Hepatocyte (in vitro differentiated cells): ENCODE measurements at regions not wholly inside any gene's neighbourhood (a gene's known extent, or its start where the extent isn't known, plus 50 kb on each side); places are given as distances from the start of the nearest gene placed in this dataset.

Source experiments
- DNase-seq: peaks from one replicate; pipeline ENCODE4 v3.0.0-alpha.2; 2016; ENCODE audit warnings: low spot score
- H2AFZ ChIP-seq: fragments of 200-600 bp; sonication (generic); 2 replicates; pipeline ENCODE4 v1.6.0; 2016; ENCODE audit warnings: antibody characterized with exemption, mild to moderate bottlenecking
- H3K27ac ChIP-seq: fragments of 200-600 bp; sonication (generic); 2 replicates; pipeline ENCODE4 v1.5.1; 2016; ENCODE audit warnings: mild to moderate bottlenecking
- H3K27me3 ChIP-seq: fragments of 200-600 bp; sonication (generic); 2 replicates; pipeline ENCODE4 v1.6.1; 2016
- H3K36me3 ChIP-seq: fragments of 200-600 bp; sonication (generic); replicated peaks from 2 replicates; pipeline ENCODE4 v1.5.1; 2016; ENCODE audit warnings: low read depth; ENCODE audit not compliant: insufficient read depth
- H3K4me1 ChIP-seq: fragments of 200-600 bp; sonication (generic); 2 replicates; pipeline ENCODE4 v1.5.1; 2016; ENCODE audit warnings: mild to moderate bottlenecking, moderate library complexity; ENCODE audit not compliant: insufficient read depth
- H3K4me2 ChIP-seq: fragments of 200-600 bp; sonication (generic); 2 replicates; pipeline ENCODE4 v1.6.0; 2016
- H3K4me3 ChIP-seq: fragments of 200-600 bp; sonication (generic); 2 replicates; pipeline ENCODE4 v1.5.1; 2016; ENCODE audit warnings: mild to moderate bottlenecking
- H3K79me2 ChIP-seq: fragments of 200-600 bp; sonication (generic); 2 replicates; pipeline ENCODE4 v1.6.0; 2017; ENCODE audit warnings: mild to moderate bottlenecking
- H3K9me2 ChIP-seq: fragments of 200-600 bp; sonication (generic); replicated peaks from 2 replicates; pipeline ENCODE4 v1.6.0; 2017; ENCODE audit warnings: mild to moderate bottlenecking; ENCODE audit not compliant: insufficient read depth
- H3K9me3 ChIP-seq: fragments of 200-600 bp; sonication (generic); 2 replicates; pipeline ENCODE4 v1.5.1; 2016; ENCODE audit warnings: low read depth, mild to moderate bottlenecking
- H4K20me1 ChIP-seq: fragments of 200-600 bp; sonication (generic); 2 replicates; pipeline ENCODE4 v1.6.0; 2016; ENCODE audit warnings: mild to moderate bottlenecking; ENCODE audit not compliant: insufficient read depth, poor library complexity, severe bottlenecking
- EZH2 ChIP-seq: fragments of 200-600 bp; sonication (generic); IDR thresholded peaks from 2 replicates; pipeline ENCODE4 v1.6.1; 2016; ENCODE audit warnings: antibody characterized with exemption, mild to moderate bottlenecking, borderline replicate concordance
- EZH2phosphoT487 ChIP-seq: fragments of 200-600 bp; sonication (generic); IDR thresholded peaks from one replicate; pipeline ENCODE4 v1.6.1; 2018; ENCODE audit warnings: antibody characterized with exemption, mild to moderate bottlenecking, low read depth, moderate library complexity; ENCODE audit not compliant: unreplicated experiment, severe bottlenecking
- WGBS: methylation state at CpG from one replicate; pipeline ENCODE4 v1.1.6; 2016; ENCODE audit warnings: low lambda C conversion rate; ENCODE audit errors: missing lambda C conversion rate; 5-methylcytosine and 5-hydroxymethylcytosine counted together
- TF ChIP-seq, protein P1 (sequence below): fragments of 200-600 bp; sonication (generic); IDR thresholded peaks from 2 replicates; pipeline ENCODE4 v1.5.1; 2016; ENCODE audit warnings: antibody characterized with exemption, mild to moderate bottlenecking; ENCODE audit not compliant: poor library complexity

DNA sequence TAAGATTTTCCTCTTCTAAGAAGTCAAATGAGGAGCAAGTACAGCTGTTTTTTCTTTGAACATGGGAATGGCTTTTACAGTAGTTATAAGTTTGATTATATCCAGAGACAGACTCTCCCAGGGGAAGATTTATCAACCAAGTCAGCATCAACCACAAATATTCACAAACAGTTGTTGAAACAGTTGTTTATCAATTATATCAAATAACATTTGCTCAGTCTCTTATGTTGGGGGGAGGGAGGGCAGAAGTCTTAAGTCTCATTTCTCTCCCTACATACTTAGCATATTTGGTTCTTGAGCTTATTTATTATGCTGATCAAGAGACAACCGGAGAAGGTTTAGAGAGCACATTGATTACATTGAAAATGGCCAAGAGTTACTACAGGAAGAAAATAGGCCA lies 110.1 kb downstream of the FBXO8 start:
- no peaks in the 10 kb centered on the region for H3K9me3 ChIP-seq
- TF ChIP-seq, protein P1, sequence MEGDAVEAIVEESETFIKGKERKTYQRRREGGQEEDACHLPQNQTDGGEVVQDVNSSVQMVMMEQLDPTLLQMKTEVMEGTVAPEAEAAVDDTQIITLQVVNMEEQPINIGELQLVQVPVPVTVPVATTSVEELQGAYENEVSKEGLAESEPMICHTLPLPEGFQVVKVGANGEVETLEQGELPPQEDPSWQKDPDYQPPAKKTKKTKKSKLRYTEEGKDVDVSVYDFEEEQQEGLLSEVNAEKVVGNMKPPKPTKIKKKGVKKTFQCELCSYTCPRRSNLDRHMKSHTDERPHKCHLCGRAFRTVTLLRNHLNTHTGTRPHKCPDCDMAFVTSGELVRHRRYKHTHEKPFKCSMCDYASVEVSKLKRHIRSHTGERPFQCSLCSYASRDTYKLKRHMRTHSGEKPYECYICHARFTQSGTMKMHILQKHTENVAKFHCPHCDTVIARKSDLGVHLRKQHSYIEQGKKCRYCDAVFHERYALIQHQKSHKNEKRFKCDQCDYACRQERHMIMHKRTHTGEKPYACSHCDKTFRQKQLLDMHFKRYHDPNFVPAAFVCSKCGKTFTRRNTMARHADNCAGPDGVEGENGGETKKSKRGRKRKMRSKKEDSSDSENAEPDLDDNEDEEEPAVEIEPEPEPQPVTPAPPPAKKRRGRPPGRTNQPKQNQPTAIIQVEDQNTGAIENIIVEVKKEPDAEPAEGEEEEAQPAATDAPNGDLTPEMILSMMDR = no peak
- 71% methylated on average over 1 of the region's 1 CpG for WGBS
- H2AFZ ChIP-seq = no peak overlapping the region
- no peaks in the 10 kb centered on the region for H3K27me3 ChIP-seq
- H3K79me2 ChIP-seq = no peaks in the 10 kb centered on the region
- H3K4me3 ChIP-seq = no peak overlapping the region
- H3K27ac ChIP-seq = no peak overlapping the region
- H4K20me1 ChIP-seq = no peaks in the 10 kb centered on the region
- DNase-seq = no peak
- H3K36me3 ChIP-seq = no peaks in the 10 kb centered on the region
- no peak overlapping the region for H3K4me2 ChIP-seq
- no peaks in the 10 kb centered on the region for H3K9me2 ChIP-seq
- H3K4me1 ChIP-seq = no peaks in the 10 kb centered on the region

- Histone ChIP-seq H2AFZ (no peak overlapping the region), H3K9me3 (no peaks in the 10 kb centered on the region), H3K4me1 (no peaks in the 10 kb centered on the region), H3K9me2 (no peaks in the 10 kb centered on the region), H3K27ac (no peak overlapping the region), H3K27me3 (no peaks in the 10 kb centered on the region), H3K4me3 (no peak overlapping the region), H4K20me1 (no peaks in the 10 kb centered on the region), H3K79me2 (no peaks in the 10 kb centered on the region), H3K4me2 (no peak overlapping the region), H3K36me3 (no peaks in the 10 kb centered on the region)
- DNase-seq = no peak
- TF ChIP-seq EZH2 = no peak
- no peak for TF ChIP-seq EZH2phosphoT487
- TF ChIP-seq, protein P1 = no peak
- 65% methylated on average over 3 of the region's 3 CpGs for whole genome bisulfite sequencing
Measured at GRCh38 chr4:174172274-174172673, 111.2 kb downstream of the FBXO8 start.

DNA sequence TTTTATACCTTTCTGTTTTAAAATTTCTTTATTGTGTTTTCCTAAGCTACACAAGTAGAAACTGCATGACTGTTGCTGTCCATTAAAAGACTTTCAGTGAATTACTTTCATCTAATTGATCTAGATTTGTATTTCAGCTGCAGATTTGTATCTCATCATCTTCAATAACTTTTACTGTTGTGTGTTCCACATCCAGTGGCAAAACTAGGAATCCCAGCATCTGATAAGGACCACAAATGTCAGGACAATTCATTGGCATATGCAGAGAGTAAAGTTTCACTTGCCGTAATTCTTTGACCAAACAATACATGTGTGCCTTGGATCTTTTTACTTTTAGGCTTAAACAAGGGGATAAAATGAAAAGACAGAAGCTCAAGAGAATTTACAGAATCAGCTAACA lies 112.6 kb downstream of the FBXO8 start:
- no peaks in the 10 kb centered on the region for H3K9me3 ChIP-seq
- H4K20me1 ChIP-seq = no peaks in the 10 kb centered on the region
- H3K4me2 ChIP-seq = no peak overlapping the region
- TF ChIP-seq EZH2 (no peak), EZH2phosphoT487 (no peak)
- TF ChIP-seq, protein P1 = no peak
- H3K4me3 ChIP-seq = no peak overlapping the region
- no peaks in the 10 kb centered on the region for H3K79me2 ChIP-seq
- no peaks in the 10 kb centered on the region for H3K9me2 ChIP-seq
- no peak overlapping the region for H2AFZ ChIP-seq
- H3K36me3 ChIP-seq = no peaks in the 10 kb centered on the region
- no peaks in the 10 kb centered on the region for H3K27me3 ChIP-seq
- 54% methylated on average over 1 of the region's 1 CpG for WGBS
- H3K27ac ChIP-seq = no peak overlapping the region
- H3K4me1 ChIP-seq = no peaks in the 10 kb centered on the region
- DNase-seq = no peak

- Histone ChIP-seq H4K20me1 (no peaks in the 10 kb centered on the region), H3K4me1 (no peaks in the 10 kb centered on the region), H3K4me3 (no peak overlapping the region), H3K27me3 (no peaks in the 10 kb centered on the region), H3K9me2 (no peaks in the 10 kb centered on the region), H3K36me3 (no peaks in the 10 kb centered on the region), H3K4me2 (no peak overlapping the region), H2AFZ (no peak overlapping the region), H3K79me2 (no peaks in the 10 kb centered on the region), H3K27ac (no peak overlapping the region), H3K9me3 (no peaks in the 10 kb centered on the region)
- no peak for DNase-seq
- WGBS = 95% methylated on average over 7 of the region's 7 CpGs
- TF ChIP-seq EZH2 (no peak), EZH2phosphoT487 (no peak)
- TF ChIP-seq, protein P1 = no peak
Measured at GRCh38 chr4:174170091-174170490, 113.4 kb downstream of the FBXO8 start.
